HT1080 (cell line): ENCODE measurements at regions not wholly inside any gene's neighbourhood (a gene's known extent, or its start where the extent isn't known, plus 50 kb on each side); places are given as distances from the start of the nearest gene placed in this dataset.
"Not testable (repeated sequence)": the region's sequence is repeated elsewhere in the genome, so short reads cannot be mapped to it uniquely, and the experiment has no call there.

Experiments used
- DNase-seq: peaks from one replicate; pipeline ENCODE4 v3.0.0-alpha.2; 2015; ENCODE audit warnings: low read depth

- peak; percentile 79 for DNase-seq
These were observed 217.6 kb downstream of the NPR3 start for GRCh38 chr5:32928761-32929160.

GRCh38 chr5:32931438-32931837 lies 220.3 kb downstream of the NPR3 start:
- DNase-seq: not testable (repeated sequence)

GRCh38 chr5:32932241-32932935 lies 221.3 kb downstream of the NPR3 start:
- no peak for DNase-seq

GRCh38 chr5:32933692-32934091 lies 222.6 kb downstream of the NPR3 start:
- peak; percentile 45 for DNase-seq

GRCh38 chr5:32934529-32934928 lies 223.4 kb downstream of the NPR3 start:
- DNase-seq: no peak

- DNase-seq: no peak
These were observed 224.2 kb downstream of the NPR3 start for GRCh38 chr5:32935283-32935682.

GRCh38 chr5:32936329-32936728 lies 225.2 kb downstream of the NPR3 start:
- DNase-seq: no peak

- DNase-seq: peak; percentile 20
These were observed 231.3 kb downstream of the NPR3 start for GRCh38 chr5:32942225-32942989.

- no peak for DNase-seq
These were observed 238.3 kb downstream of the NPR3 start for GRCh38 chr5:32949286-32949970.

GRCh38 chr5:32951003-32951402 lies 239.9 kb downstream of the NPR3 start:
- DNase-seq: no peak

GRCh38 chr5:32951878-32952277 lies 240.8 kb downstream of the NPR3 start:
- no peak for DNase-seq

- not testable (repeated sequence) for DNase-seq
These were observed 241.3 kb downstream of the NPR3 start for GRCh38 chr5:32952421-32952820.

GRCh38 chr5:32953694-32954093 lies 242.6 kb downstream of the NPR3 start:
- DNase-seq: no peak

- DNase-seq: no peak
These were observed 244.7 kb downstream of the NPR3 start for GRCh38 chr5:32955814-32956213.

GRCh38 chr5:32960340-32961058 lies 249.4 kb downstream of the NPR3 start:
- DNase-seq: no peak

- no peak for DNase-seq
These were observed 249.9 kb downstream of the NPR3 start for GRCh38 chr5:32961059-32961415.

GRCh38 chr5:32964261-32964660 lies 253.1 kb downstream of the NPR3 start:
- no peak for DNase-seq

GRCh38 chr5:32973646-32974045 lies 262.5 kb downstream of the NPR3 start:
- no peak for DNase-seq

GRCh38 chr5:32975656-32976375 lies 264.7 kb downstream of the NPR3 start:
- no peak for DNase-seq

- no peak for DNase-seq
These were observed 269.9 kb downstream of the NPR3 start for GRCh38 chr5:32981061-32981460.
